GM18508 (cell line): ENCODE measurements at regions not wholly inside any gene's neighbourhood (a gene's known extent, or its start where the extent isn't known, plus 50 kb on each side); places are given as distances from the start of the nearest gene placed in this dataset.

ENCODE experiments used
- ATAC-seq: cut with Tn5 transposase; IDR thresholded peaks from one replicate; pipeline ENCODE4 v1.9.1; 2021; ENCODE audit warnings: moderate number of reproducible peaks; ENCODE audit not compliant: insufficient read depth, unreplicated experiment

- no peak for ATAC-seq
Measured at GRCh38 chr16:73304008-73304774, 256.3 kb upstream of the ZFHX3 start.

- no peak for ATAC-seq
Measured at GRCh38 chr16:73302942-73303341, 255.0 kb upstream of the ZFHX3 start.

GRCh38 chr16:73301984-73302383 is 254.1 kb upstream of the ZFHX3 start:
- no peak for ATAC-seq

GRCh38 chr16:73299346-73299745 is 251.4 kb upstream of the ZFHX3 start:
- no peak for ATAC-seq

- ATAC-seq = no peak
Measured at GRCh38 chr16:73298562-73298961, 250.6 kb upstream of the ZFHX3 start.

- ATAC-seq = no peak
Measured at GRCh38 chr16:73290258-73290657, 242.3 kb upstream of the ZFHX3 start.

GRCh38 chr16:73289232-73289631 is 241.3 kb upstream of the ZFHX3 start:
- peak; percentile 90 for ATAC-seq

- no peak for ATAC-seq
Measured at GRCh38 chr16:73288520-73288919, 240.6 kb upstream of the ZFHX3 start.

- ATAC-seq = no peak
Measured at GRCh38 chr16:73287859-73288405, 240.0 kb upstream of the ZFHX3 start.

GRCh38 chr16:73286346-73287267 is 238.7 kb upstream of the ZFHX3 start:
- no peak for ATAC-seq

GRCh38 chr16:73285436-73286201 is 237.7 kb upstream of the ZFHX3 start:
- no peak for ATAC-seq

GRCh38 chr16:73280388-73280787 is 232.5 kb upstream of the ZFHX3 start:
- ATAC-seq = no peak

GRCh38 chr16:73279451-73279850 is 231.5 kb upstream of the ZFHX3 start:
- ATAC-seq = no peak

GRCh38 chr16:73277071-73277470 is 229.1 kb upstream of the ZFHX3 start:
- no peak for ATAC-seq

- no peak for ATAC-seq
Measured at GRCh38 chr16:73275448-73275847, 227.5 kb upstream of the ZFHX3 start.

- peak; percentile 90 for ATAC-seq
Measured at GRCh38 chr16:73275024-73275423, 227.1 kb upstream of the ZFHX3 start.

GRCh38 chr16:73274140-73274539 is 226.2 kb upstream of the ZFHX3 start:
- ATAC-seq = no peak

GRCh38 chr16:73268366-73268993 is 220.6 kb upstream of the ZFHX3 start:
- ATAC-seq = no peak

- no peak for ATAC-seq
Measured at GRCh38 chr16:73265935-73266334, 218.0 kb upstream of the ZFHX3 start.
